Amniotic epithelial cell (primary cell): ENCODE measurements at regions not wholly inside any gene's neighbourhood (a gene's known extent, or its start where the extent isn't known, plus 50 kb on each side); places are given as distances from the start of the nearest gene placed in this dataset.

Experiments used
- DNase-seq: peaks from one replicate; pipeline ENCODE4 v3.0.0-alpha.2; 2010; ENCODE audit warnings: low read depth

GRCh38 chr22:46090631-46091201 is 59.6 kb upstream of the PPARA start:
- no peak for DNase-seq

- DNase-seq, result no peak
These were observed 58.9 kb upstream of the PPARA start for GRCh38 chr22:46091277-46091977.

GRCh38 chr22:46092011-46092410 is 58.3 kb upstream of the PPARA start:
- DNase-seq, result no peak

DNA sequence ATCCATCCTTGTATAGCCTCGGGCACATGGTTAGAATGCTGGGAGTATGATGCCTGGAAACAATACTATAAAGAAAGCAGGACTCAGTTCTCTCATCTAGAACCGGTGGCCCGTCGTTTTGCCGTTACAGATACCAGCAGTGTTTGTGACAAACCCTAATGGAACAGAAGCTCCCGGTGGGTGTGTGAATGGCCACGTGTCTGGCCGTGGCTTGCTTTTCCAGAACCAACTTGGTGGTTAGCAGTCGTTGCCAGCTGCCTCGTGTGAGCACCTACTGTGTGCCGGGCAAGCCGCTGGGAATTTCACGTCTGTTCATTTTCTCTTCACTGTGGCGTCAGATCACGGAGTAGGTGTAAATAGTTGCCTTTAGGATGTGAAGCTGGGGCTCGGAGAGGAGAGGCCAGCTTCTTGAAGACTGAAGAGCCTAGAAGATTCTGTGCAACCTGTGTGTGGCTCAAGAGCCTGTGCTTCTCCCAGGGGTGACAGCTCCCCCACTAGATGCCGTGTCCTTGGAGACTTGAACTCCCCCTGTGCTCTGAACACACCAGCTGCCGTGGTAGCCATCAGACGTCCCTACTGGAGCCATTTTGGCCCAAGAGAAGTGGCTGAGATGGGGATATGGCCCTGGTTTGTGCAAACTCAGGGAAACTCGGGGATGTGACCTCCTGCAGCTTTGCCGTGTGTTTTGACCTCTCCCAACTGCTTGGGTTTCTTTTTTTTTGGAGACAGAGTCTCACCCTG is 57.5 kb upstream of the PPARA start:
- no peak for DNase-seq

GRCh38 chr22:46093796-46094195 is 56.5 kb upstream of the PPARA start:
- no peak for DNase-seq

DNA sequence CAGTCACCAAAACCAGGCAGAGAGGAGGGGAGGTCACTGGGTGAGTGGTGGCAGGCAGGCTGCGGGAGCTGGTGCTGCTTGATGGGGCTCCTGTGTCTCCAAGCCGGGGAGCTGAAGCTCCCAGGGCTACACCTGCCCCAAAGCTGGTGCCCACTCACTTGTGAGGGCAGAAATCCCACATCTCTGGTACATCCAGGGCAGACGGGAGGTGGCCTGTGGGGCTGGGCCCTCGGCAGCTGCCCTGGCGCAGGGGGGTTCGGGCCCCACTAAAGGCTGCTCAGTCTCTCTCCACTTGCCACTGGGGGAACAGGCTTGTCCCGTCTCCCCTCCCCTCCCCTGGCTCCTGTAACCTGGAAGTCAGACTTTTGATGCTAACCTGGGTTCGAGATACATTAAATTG is 55.6 kb upstream of the PPARA start:
- DNase-seq, result no peak

- no peak for DNase-seq
These were observed 54.3 kb upstream of the PPARA start for GRCh38 chr22:46096051-46096450.

- DNase-seq, result no peak
These were observed 53.6 kb upstream of the PPARA start for GRCh38 chr22:46096706-46097230.

GRCh38 chr22:46097268-46097900 is 52.9 kb upstream of the PPARA start:
- DNase-seq, result no peak

- DNase-seq, result no peak
These were observed 51.5 kb upstream of the PPARA start for GRCh38 chr22:46098525-46099475.

- no peak for DNase-seq
These were observed 50.6 kb upstream of the PPARA start for GRCh38 chr22:46099740-46100139.

DNA sequence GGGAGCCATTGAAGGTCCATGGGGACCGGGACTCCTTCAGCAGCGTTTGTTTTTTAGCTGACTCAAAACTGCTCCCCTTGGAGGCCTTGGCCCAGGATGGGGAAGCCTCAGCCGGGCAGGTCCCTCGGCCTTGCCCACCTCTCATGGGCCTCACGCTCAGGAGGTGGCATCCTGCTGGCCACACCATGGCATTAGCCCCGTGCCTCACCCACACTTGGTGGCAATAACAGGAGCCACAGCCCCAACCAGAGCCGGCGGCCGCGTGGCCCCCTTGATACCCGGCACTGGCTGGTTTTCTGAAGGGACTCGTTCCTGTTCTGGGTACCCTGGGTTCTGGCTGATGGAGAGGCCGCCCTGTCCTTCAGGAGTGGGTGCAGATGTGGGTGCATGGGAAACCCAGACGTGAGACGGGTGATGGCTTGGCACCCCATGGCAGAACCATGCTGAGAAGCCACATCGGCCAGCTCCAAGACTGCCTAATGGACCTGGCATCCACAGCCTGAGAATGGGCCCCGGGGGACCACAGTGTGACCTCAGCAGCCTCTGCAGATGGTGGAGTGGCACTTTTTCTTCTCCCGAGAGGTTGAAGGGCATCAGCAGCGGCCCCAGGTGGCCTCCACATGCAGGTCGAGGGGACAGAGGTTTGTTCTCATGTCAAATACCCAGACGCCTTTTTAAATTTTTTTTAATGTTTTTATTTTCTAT is 49.8 kb upstream of the PPARA start:
- DNase-seq, result no peak
